Omental fat pad (tissue), 3 donors: ENCODE measurements at regions not wholly inside any gene's neighbourhood (a gene's known extent, or its start where the extent isn't known, plus 50 kb on each side); places are given as distances from the start of the nearest gene placed in this dataset.

Experiments
- ATAC-seq: fragments of 150-250 bp; one replicate; pipeline ENCODE4 v1.9.1; 2016; ENCODE audit warnings: mild to moderate bottlenecking, moderate library complexity; ENCODE audit not compliant: low FRiP score
- DNase-seq: peaks from one replicate; pipeline ENCODE4 v3.0.0-alpha.2; 2019; ENCODE audit warnings: low spot score
- TF ChIP-seq, protein P1 (sequence below), 3 donors: fragments of 450-650 bp; IDR thresholded peaks; one replicate each; pipeline ENCODE4 v1.5.1; 2016 to 2017; ENCODE audit warnings: antibody characterized with exemption in 3 of 3, mild to moderate bottlenecking in 3 of 3, moderate library complexity in 2 of 3

DNA sequence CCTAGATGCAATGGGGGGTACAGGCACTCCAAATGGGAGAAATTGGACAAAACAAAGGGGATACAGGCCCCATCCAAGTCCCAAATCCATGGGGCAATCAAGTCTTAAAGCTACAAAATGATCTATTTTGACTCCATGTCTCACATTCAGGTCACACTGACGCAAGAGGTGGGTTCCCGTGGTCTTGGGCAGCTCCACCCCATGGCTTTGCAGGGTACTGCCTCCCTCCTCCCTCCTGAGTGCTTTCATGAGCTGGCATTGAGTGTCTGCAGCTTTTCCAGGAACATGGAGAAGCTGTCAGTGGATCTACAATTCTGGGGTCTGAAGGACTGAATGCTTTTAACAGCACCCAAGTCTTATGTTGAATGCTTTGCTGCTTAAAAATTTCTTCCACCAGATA lies 274.5 kb upstream of the LRIG3 start:
- no peak for DNase-seq
- TF ChIP-seq, protein P1, sequence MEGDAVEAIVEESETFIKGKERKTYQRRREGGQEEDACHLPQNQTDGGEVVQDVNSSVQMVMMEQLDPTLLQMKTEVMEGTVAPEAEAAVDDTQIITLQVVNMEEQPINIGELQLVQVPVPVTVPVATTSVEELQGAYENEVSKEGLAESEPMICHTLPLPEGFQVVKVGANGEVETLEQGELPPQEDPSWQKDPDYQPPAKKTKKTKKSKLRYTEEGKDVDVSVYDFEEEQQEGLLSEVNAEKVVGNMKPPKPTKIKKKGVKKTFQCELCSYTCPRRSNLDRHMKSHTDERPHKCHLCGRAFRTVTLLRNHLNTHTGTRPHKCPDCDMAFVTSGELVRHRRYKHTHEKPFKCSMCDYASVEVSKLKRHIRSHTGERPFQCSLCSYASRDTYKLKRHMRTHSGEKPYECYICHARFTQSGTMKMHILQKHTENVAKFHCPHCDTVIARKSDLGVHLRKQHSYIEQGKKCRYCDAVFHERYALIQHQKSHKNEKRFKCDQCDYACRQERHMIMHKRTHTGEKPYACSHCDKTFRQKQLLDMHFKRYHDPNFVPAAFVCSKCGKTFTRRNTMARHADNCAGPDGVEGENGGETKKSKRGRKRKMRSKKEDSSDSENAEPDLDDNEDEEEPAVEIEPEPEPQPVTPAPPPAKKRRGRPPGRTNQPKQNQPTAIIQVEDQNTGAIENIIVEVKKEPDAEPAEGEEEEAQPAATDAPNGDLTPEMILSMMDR (IDR thresholded peaks at IDR 0.05): no peak
- ATAC-seq: no peak

DNA sequence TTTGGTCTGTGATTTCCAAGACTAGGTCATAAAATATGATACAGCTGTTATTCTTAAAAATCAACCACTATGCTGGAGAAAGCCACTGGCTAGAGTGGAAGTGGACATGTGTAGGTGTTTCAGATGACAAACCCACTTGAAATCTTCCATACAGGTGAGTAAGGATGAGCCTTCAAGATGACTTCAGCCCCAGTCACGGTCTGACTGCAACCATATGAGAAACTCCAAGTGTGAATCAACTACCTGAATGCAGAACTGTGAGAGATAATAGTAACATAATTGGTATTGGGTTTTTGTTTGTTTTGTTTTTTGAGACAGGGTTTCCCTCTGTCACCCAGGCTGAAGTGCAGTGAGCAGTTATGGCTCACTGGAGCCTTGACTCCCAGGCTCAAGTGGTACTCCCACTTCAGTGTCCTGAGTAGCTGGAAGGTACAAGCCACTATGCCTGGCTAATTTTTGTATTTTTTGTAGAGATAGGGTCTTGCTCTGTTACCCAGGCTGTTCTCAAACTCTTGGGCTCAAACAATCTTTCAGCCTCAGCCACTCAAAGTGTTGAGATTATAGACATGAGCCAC lies 273.3 kb upstream of the LRIG3 start:
- TF ChIP-seq, protein P1 (IDR thresholded peaks at IDR 0.05): no peak
- ATAC-seq: no peak
- no peak for DNase-seq

DNA sequence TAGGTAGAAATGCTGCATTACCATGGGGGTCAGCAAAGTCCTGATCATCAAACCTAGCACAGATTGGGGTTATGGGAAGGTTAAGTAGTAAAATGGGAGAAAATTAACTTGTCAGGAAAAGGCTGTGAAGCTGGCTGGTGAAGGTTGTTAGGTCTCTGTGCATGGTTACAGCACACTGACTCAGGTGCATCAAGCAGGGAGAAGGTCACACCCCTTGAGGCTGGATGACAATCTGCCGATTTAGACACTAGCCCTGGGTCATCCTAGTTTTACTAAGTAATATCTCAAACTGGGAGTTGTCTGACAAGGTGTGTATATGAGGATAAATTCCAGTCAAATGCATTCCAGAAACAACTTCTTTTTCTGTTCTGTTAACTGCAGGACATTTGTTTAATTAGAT lies 271.1 kb upstream of the LRIG3 start:
- ATAC-seq: no peak
- DNase-seq: no peak

DNA sequence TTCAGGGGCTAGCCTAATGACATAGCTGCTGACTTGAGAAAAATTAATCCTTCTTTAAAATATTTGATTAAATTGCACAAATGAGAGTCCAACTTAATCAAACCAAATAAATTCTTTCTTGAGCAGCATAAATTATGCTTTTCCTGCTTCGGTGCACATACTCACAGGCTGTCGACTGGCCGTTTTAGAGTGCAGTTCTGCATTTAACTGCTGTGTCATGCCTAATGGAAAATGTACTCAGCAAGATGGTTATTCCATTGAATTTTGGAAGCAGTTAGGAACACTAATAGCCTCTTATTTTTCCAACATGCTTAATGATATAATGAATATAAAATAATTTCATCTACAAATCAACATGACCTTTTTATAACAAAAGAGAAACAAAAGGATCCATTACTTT lies 266.1 kb upstream of the LRIG3 start:
- TF ChIP-seq, protein P1 (IDR thresholded peaks at IDR 0.05): no peak
- no peak for DNase-seq
- ATAC-seq: no peak

More for the DNA sequence above, 271.1 kb upstream of the LRIG3 start:
- TF ChIP-seq, protein P1 (IDR thresholded peaks at IDR 0.05): no peak

DNA sequence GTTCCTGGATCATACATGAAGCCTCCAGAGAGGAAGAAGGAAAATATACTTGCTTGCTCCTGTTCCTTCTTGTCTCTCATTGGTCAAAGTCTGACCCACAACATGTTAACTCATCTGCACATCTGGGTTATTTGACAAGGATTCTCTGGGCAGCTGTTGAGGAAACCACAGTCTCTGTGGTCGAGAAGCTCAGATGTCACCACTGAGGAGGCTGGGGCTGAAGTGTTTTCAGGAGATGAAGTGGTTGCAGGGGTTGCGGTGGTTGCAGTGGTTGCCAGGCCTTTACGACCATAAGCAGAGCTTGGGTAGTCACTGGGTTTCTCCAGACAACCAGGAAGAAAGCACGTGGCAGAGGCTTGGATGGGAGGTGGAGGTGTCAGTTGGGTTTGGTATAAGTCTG lies 265.0 kb upstream of the LRIG3 start:
- DNase-seq: no peak
- no peak for ATAC-seq
- TF ChIP-seq, protein P1 (IDR thresholded peaks at IDR 0.05): no peak

DNA sequence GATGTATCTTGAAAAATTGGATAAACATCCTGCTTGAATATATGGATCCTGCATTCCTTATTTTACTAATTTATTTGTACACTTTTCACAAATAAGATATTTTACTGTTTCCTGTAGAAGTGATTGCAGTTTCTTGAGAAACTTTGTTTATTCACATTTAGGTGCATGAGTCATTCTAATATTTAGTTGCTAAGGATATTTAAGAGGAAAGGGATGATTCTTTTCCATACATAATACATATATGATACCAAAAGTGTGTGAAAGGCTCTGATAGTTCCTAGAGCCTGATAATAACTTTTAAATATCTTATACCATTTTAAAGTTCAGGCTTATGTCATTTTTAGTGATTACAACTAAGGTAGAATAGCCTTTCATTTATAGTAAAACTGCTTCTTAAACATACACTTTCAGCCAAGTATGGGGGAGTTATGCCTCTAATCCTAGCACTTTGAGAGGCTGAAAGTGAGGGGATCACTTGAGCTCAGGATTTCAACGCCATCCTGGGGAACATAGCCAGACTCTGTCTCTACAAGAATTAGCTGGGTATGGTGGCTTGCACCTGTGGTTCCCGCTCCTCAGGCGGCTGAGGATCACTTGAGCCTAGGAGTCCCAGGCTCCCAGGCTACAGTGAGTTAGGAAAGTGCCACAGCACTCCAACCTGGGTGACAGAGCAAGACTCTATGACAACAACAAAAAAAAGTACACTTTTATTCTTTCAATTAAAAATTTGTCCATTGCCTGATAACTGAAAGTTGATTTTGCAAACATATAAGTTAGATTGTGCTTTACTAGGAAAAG lies 262.6 kb upstream of the LRIG3 start:
- TF ChIP-seq, protein P1 (IDR thresholded peaks at IDR 0.05): no peak
- ATAC-seq: no peak
- no peak for DNase-seq

DNA sequence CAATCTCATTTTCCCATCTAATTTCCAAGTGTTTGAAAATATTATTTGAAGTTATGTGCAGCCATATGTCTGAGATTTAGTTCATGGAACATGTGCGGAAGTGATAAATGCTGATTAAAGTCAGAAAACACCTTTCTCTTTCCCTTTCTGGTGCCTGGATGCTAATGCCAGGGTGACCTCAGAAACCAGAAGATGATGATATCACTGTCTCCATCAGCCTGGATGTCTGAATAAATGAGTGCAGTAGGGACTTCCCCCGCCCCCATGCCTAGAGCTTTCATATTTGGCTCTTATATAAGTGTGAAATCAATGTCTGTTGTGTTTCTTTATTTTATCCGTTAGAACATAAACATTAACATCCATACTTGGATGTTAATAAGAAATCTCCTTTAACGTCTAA lies 261.9 kb upstream of the LRIG3 start:
- DNase-seq (no peak), ATAC-seq (no peak)
- TF ChIP-seq, protein P1 (IDR thresholded peaks at IDR 0.05): no peak
